Colonic mucosa (tissue), 4 donors: ENCODE measurements at regions not wholly inside any gene's neighbourhood (a gene's known extent, or its start where the extent isn't known, plus 50 kb on each side); places are given as distances from the start of the nearest gene placed in this dataset.

Experiments used
- DNase-seq: peaks from one replicate; pipeline ENCODE4 v3.0.0-alpha.2; 2020
- H3K27ac ChIP-seq: fragments of 200-600 bp; one replicate; pipeline ENCODE4 v1.8.0; 2021
- H3K27me3 ChIP-seq: fragments of 200-600 bp; one replicate; pipeline ENCODE4 v1.8.0; 2021
- H3K36me3 ChIP-seq: fragments of 200-600 bp; one replicate; pipeline ENCODE4 v1.8.0; 2021
- H3K4me1 ChIP-seq: fragments of 200-600 bp; one replicate; pipeline ENCODE4 v1.8.0; 2021; ENCODE audit warnings: mild to moderate bottlenecking
- H3K4me3 ChIP-seq: fragments of 200-600 bp; one replicate; pipeline ENCODE4 v1.8.0; 2021
- H3K9ac ChIP-seq, 2 donors: one replicate each; pipeline ENCODE4 v1.7.0; 2013; ENCODE audit warnings: control low read depth in 2 of 2, low read depth in 2 of 2, low read length in 2 of 2
- H3K9me3 ChIP-seq: fragments of 200-600 bp; one replicate; pipeline ENCODE4 v1.8.0; 2021
- intact Hi-C: fragments of 100-400 bp; cut with DNase I; formaldehyde crosslinking; loops from one replicate; pipeline ENCODE4 v1.14.1; 2022
- TF ChIP-seq, protein P1 (sequence below): fragments of 200-600 bp; IDR thresholded peaks from one replicate; pipeline ENCODE4 v1.8.0; 2022; ENCODE audit warnings: antibody characterized with exemption, mild to moderate bottlenecking
- donor health status: healthy.
- donor health status: DM: no; HTN: no; CAD: no.
- donor health status: DM: no; HTN: no; CAD: no.

DNA sequence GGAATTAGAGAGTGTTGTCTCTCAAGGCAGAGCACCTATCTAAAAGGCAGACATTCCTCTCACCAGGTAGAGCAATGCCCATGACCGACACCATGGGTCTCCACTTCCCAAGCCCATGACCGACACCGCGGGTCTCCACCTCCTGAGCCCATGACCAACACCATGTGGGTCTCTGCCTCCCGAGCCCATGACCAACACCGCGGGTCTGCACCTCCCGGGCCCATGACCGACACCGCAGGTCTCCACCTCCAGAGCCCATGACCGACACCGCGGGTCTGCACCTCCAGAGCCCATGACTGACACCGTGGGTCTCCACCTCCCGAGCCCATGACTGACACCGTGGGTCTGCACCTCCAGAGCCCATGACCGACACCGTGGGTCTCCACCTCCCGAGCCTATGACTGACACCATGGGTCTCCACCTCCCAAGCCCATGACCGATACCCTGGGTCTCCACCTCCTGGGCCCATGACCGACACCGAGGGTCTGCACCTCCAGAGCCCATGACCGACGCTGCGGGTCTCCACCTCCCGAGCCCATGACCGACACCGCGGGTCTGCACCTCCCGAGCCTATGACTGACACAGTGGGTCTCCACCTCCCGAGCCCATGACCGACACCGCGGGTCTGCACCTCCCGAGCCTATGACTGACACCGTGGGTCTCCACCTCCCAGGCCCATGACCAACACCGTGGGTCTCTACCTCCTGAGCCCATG lies 262.4 kb upstream of the SALL3 start:
- DNase-seq, result no peak
- no peaks in the 10 kb centered on the region for H3K9me3 ChIP-seq
- TF ChIP-seq, protein P1, sequence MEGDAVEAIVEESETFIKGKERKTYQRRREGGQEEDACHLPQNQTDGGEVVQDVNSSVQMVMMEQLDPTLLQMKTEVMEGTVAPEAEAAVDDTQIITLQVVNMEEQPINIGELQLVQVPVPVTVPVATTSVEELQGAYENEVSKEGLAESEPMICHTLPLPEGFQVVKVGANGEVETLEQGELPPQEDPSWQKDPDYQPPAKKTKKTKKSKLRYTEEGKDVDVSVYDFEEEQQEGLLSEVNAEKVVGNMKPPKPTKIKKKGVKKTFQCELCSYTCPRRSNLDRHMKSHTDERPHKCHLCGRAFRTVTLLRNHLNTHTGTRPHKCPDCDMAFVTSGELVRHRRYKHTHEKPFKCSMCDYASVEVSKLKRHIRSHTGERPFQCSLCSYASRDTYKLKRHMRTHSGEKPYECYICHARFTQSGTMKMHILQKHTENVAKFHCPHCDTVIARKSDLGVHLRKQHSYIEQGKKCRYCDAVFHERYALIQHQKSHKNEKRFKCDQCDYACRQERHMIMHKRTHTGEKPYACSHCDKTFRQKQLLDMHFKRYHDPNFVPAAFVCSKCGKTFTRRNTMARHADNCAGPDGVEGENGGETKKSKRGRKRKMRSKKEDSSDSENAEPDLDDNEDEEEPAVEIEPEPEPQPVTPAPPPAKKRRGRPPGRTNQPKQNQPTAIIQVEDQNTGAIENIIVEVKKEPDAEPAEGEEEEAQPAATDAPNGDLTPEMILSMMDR, result no peak

DNA sequence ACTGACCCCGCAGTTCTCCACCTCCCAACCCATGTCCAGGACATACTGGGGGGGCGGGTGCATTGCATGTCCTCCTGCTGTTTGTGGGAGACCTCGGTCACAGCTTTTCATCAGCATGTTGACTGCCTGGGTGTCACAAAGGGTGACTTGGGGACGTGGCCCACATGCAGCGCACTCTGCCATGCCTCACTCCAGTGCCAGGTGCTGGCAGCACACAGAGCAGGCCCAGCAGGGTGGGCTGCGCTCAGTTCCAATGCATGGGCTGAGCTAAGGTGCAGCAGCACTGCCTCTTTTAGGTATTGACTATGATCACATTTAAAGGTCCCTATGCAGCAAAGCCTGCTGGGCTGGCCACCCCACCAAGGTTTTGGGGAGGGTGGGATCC lies 261.9 kb upstream of the SALL3 start:
- Histone ChIP-seq H3K9ac (no peak overlapping the region), H3K4me3 (no peak overlapping the region), H3K9me3 (no peaks in the 10 kb centered on the region), H3K27ac (no peak overlapping the region), H3K36me3 (no peaks in the 10 kb centered on the region), H3K4me1 (no peaks in the 10 kb centered on the region), H3K27me3 (no peaks in the 10 kb centered on the region)
- no peak for DNase-seq
- TF ChIP-seq, protein P1, result no peak
- intact Hi-C loops, result no loop called here

More for the DNA sequence above, 262.4 kb upstream of the SALL3 start:
- H3K27ac ChIP-seq, result no peak overlapping the region
- H3K36me3 ChIP-seq, result no peaks in the 10 kb centered on the region
- intact Hi-C loops, result no loop called here
- H3K27me3 ChIP-seq, result no peaks in the 10 kb centered on the region
- H3K9ac ChIP-seq, result no peak overlapping the region
- H3K4me1 ChIP-seq, result no peaks in the 10 kb centered on the region
- H3K4me3 ChIP-seq, result no peak overlapping the region

DNA sequence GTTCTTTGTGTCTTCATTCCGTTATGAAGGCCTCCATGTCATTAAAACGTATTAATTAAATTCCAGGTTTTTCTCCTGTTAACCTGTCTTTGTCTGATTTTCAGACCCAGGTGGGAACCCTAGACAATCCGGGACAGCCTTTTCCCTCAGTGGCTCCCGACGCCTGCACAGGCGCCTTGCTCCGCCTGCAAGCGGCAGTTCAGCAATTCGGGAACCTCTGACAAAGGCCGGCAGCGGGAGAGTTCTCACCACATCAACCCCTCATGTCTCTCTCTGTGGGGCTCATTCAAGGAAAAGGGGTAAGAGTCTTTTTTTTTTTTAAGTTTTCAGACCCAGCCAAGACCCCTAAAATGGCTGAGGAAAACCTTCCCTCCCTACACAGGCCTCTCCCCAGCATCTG lies 259.8 kb upstream of the SALL3 start:
- no peak for DNase-seq
- Histone ChIP-seq H3K9ac (no peak overlapping the region), H3K36me3 (no peaks in the 10 kb centered on the region), H3K27ac (no peak overlapping the region), H3K27me3 (no peaks in the 10 kb centered on the region), H3K4me1 (no peaks in the 10 kb centered on the region), H3K4me3 (no peak overlapping the region), H3K9me3 (no peaks in the 10 kb centered on the region)
- intact Hi-C loops, result no loop called here
- TF ChIP-seq, protein P1, result no peak

DNA sequence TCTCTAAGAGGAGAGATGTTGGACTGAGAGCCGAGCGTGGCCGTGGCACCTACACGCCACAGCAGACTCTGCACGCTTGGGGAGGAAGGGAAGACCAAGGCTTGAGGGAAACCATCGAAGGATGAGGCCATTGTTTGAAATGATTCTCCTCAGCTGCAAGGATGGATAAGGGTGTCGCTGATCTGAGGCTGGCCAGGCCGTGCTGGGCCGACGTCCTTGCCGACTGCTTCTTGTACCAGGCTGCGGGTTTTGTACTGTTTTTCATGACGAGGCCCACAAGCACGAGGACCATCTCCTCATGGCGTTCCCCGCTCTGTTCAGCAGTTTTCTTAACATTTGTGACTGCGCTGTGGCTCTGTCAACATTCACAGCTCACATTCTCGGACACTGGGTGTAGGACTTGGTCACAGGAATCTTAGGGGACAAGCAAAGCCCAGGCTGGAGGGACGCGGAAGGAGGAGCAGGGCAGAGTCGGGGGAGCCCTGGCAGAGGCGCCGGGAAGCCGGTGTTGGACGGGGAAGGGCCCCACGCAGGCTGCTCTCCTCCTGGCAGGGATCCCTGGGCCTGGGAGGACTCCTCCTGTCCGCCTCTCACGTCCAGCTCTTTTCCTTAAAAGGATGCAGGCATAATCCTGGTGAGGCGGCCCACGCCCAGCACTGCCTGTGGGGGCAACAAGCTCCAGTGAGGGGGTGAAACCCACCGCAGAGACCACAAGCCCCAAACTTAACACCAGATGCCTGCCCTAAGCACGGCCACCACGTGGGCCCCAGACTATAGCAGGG lies 259.0 kb upstream of the SALL3 start:
- H3K36me3 ChIP-seq, result no peaks in the 10 kb centered on the region
- intact Hi-C loops, result no loop called here
- no peak for DNase-seq
- H3K4me1 ChIP-seq, result no peaks in the 10 kb centered on the region
- no peak overlapping the region for H3K27ac ChIP-seq
- no peaks in the 10 kb centered on the region for H3K27me3 ChIP-seq
- TF ChIP-seq, protein P1, result no peak
- no peak overlapping the region for H3K4me3 ChIP-seq
- no peaks in the 10 kb centered on the region for H3K9me3 ChIP-seq
- H3K9ac ChIP-seq, result no peak overlapping the region

DNA sequence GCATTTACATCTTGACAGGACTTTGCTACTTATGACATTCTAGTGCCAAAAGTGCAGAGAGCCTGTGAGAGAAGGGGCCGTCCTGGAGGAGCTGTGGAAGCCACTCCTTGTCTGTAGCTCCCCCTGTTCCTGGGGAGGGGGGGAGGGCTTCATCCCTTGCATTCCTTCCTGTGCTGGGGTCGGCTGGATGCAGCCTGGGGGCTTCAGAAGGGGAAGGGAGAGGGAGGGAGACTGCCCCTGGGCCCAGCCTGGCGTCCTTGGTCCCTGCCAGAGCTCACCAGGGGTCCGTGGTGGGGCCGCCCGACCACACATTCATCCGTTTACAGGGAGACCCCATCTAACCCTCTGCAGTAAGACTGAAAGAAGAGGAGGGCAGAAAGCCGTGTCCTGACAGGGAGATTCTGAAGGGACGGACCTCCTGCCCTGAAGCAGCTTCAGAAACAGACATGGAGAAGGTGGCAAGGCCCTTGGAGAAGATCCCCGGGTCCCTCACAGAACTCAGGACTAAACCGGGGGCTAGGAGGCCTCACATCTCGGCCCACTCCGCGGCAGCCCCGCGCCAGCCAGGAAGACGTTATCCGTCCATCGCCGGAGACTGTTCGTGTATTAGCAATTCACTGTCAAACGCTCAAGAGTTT lies 258.3 kb upstream of the SALL3 start:
- DNase-seq, result no peak

More for the DNA sequence above, 258.3 kb upstream of the SALL3 start:
- intact Hi-C loops, result no loop called here
- no peaks in the 10 kb centered on the region for H3K36me3 ChIP-seq
- H3K27me3 ChIP-seq, result no peaks in the 10 kb centered on the region
- H3K9me3 ChIP-seq, result no peaks in the 10 kb centered on the region
- no peaks in the 10 kb centered on the region for H3K4me1 ChIP-seq
- TF ChIP-seq, protein P1, result no peak
- no peak overlapping the region for H3K27ac ChIP-seq
- H3K4me3 ChIP-seq, result no peak overlapping the region
- no peak overlapping the region for H3K9ac ChIP-seq
